HG03097 (cell line): ENCODE measurements at regions not wholly inside any gene's neighbourhood (a gene's known extent, or its start where the extent isn't known, plus 50 kb on each side); places are given as distances from the start of the nearest gene placed in this dataset.

Experiments
- ATAC-seq: cut with Tn5 transposase; IDR thresholded peaks from one replicate; pipeline ENCODE4 v1.9.1; 2021; ENCODE audit not compliant: unreplicated experiment, low FRiP score

DNA sequence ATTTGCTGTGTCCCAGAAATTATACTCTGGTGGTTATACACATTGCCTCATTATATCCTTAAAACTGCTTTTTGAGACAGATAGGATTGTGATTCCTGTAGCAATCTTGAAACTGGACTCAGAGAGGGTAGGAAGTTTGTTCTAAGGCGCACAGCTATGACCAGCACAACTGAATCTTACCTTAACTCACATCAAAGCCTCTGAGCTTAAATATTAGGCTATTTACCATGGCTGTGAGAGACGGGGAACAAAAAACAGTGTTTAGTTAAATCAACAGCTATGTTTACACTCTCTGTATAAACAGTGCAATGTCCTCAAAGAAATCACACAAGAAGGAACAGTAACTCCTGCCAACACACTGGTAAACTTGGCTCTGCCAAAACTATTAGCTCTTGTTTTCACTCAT, 50.9 kb upstream of the TUT7 start:
- ATAC-seq = no peak
